Activated T-helper 17 cell treated with anti-CD3 and anti-CD28 coated beads, Interleukin-2, amount 50 U/mL, for 72 hours (primary cell): ENCODE measurements at regions not wholly inside any gene's neighbourhood (a gene's known extent, or its start where the extent isn't known, plus 50 kb on each side); places are given as distances from the start of the nearest gene placed in this dataset.

Source experiments
- ATAC-seq: fragments of 150-1000 bp; cut with Tn5 transposase; replicated peaks from 2 replicates; pipeline ENCODE4 v1.10.0; 2021; ENCODE audit warnings: mild to moderate bottlenecking, moderate library complexity
- H3K27ac Mint-ChIP-seq: one replicate; pipeline ENCODE4 v1.8.0; 2022; ENCODE audit warnings: mixed read lengths
- H3K27me3 Mint-ChIP-seq: one replicate; pipeline ENCODE4 v1.8.0; 2022; ENCODE audit warnings: mixed read lengths
- H3K36me3 Mint-ChIP-seq: one replicate; pipeline ENCODE4 v1.8.0; 2022; ENCODE audit warnings: low read depth, mild to moderate bottlenecking, mixed read lengths
- H3K4me1 Mint-ChIP-seq: one replicate; pipeline ENCODE4 v1.8.0; 2022; ENCODE audit warnings: mixed read lengths
- H3K4me3 Mint-ChIP-seq: one replicate; pipeline ENCODE4 v1.8.0; 2022; ENCODE audit warnings: mild to moderate bottlenecking, mixed read lengths
- H3K9me3 Mint-ChIP-seq: one replicate; pipeline ENCODE4 v1.8.0; 2022; ENCODE audit warnings: mixed read lengths

GRCh38 chr11:45483416-45483815 is 182.0 kb downstream of the CHST1 start:
- no peak for ATAC-seq
- Mint-ChIP-seq H3K27ac (no peak overlapping the region), H3K9me3 (no peaks in the 10 kb centered on the region), H3K4me1 (no peaks in the 10 kb centered on the region), H3K36me3 (no peaks in the 10 kb centered on the region), H3K4me3 (no peak overlapping the region), H3K27me3 (peaks cover 24% of the 10 kb centered on the region)

GRCh38 chr11:45482331-45482730 is 183.1 kb downstream of the CHST1 start:
- H3K27ac Mint-ChIP-seq = no peak overlapping the region
- no peaks in the 10 kb centered on the region for H3K4me1 Mint-ChIP-seq
- no peaks in the 10 kb centered on the region for H3K36me3 Mint-ChIP-seq
- H3K27me3 Mint-ChIP-seq = peaks cover 24% of the 10 kb centered on the region
- no peak overlapping the region for H3K4me3 Mint-ChIP-seq
- no peaks in the 10 kb centered on the region for H3K9me3 Mint-ChIP-seq
- ATAC-seq = no peak

- H3K27ac Mint-ChIP-seq = no peak overlapping the region
- no peaks in the 10 kb centered on the region for H3K4me1 Mint-ChIP-seq
- no peaks in the 10 kb centered on the region for H3K36me3 Mint-ChIP-seq
- no peaks in the 10 kb centered on the region for H3K9me3 Mint-ChIP-seq
- H3K27me3 Mint-ChIP-seq = peaks cover 20% of the 10 kb centered on the region
- ATAC-seq = no peak
- H3K4me3 Mint-ChIP-seq = no peak overlapping the region
Observed at GRCh38 chr11:45481026-45481425, 184.4 kb downstream of the CHST1 start.

- Mint-ChIP-seq H3K27me3 (peaks cover 15% of the 10 kb centered on the region), H3K36me3 (no peaks in the 10 kb centered on the region), H3K4me1 (no peaks in the 10 kb centered on the region), H3K4me3 (no peak overlapping the region), H3K9me3 (no peaks in the 10 kb centered on the region), H3K27ac (no peak overlapping the region)
- ATAC-seq = no peak
Observed at GRCh38 chr11:45477588-45477987, 187.8 kb downstream of the CHST1 start.

- no peaks in the 10 kb centered on the region for H3K4me1 Mint-ChIP-seq
- H3K36me3 Mint-ChIP-seq = no peaks in the 10 kb centered on the region
- ATAC-seq = no peak
- H3K27ac Mint-ChIP-seq = no peak overlapping the region
- no peaks in the 10 kb centered on the region for H3K9me3 Mint-ChIP-seq
- H3K4me3 Mint-ChIP-seq = no peak overlapping the region
- peaks cover 6% of the 10 kb centered on the region for H3K27me3 Mint-ChIP-seq
Observed at GRCh38 chr11:45476126-45476525, 189.3 kb downstream of the CHST1 start.

- ATAC-seq = no peak
- Mint-ChIP-seq H3K4me3 (no peak overlapping the region), H3K4me1 (no peaks in the 10 kb centered on the region), H3K36me3 (no peaks in the 10 kb centered on the region), H3K9me3 (no peaks in the 10 kb centered on the region), H3K27me3 (peaks cover 3% of the 10 kb centered on the region), H3K27ac (no peak overlapping the region)
Observed at GRCh38 chr11:45475173-45475572, 189.0 kb upstream of the SYT13 start.

- Mint-ChIP-seq H3K4me1 (no peaks in the 10 kb centered on the region), H3K27ac (no peak overlapping the region), H3K36me3 (no peaks in the 10 kb centered on the region), H3K4me3 (no peak overlapping the region), H3K27me3 (peaks cover 3% of the 10 kb centered on the region), H3K9me3 (no peaks in the 10 kb centered on the region)
- ATAC-seq = no peak
Observed at GRCh38 chr11:45473341-45473895, 187.3 kb upstream of the SYT13 start.

GRCh38 chr11:45472716-45473317 is 186.7 kb upstream of the SYT13 start:
- Mint-ChIP-seq H3K4me3 (no peak overlapping the region), H3K9me3 (no peaks in the 10 kb centered on the region), H3K4me1 (no peaks in the 10 kb centered on the region), H3K36me3 (no peaks in the 10 kb centered on the region), H3K27ac (no peak overlapping the region), H3K27me3 (peaks cover 3% of the 10 kb centered on the region)
- ATAC-seq = no peak

GRCh38 chr11:45471266-45471665 is 185.1 kb upstream of the SYT13 start:
- Mint-ChIP-seq H3K27me3 (peaks cover 3% of the 10 kb centered on the region), H3K36me3 (no peaks in the 10 kb centered on the region), H3K27ac (no peak overlapping the region), H3K4me1 (no peaks in the 10 kb centered on the region), H3K9me3 (no peaks in the 10 kb centered on the region), H3K4me3 (no peak overlapping the region)
- no peak for ATAC-seq

- Mint-ChIP-seq H3K27me3 (peaks cover 3% of the 10 kb centered on the region), H3K36me3 (no peaks in the 10 kb centered on the region), H3K4me1 (no peaks in the 10 kb centered on the region), H3K27ac (no peak overlapping the region), H3K4me3 (no peak overlapping the region), H3K9me3 (no peaks in the 10 kb centered on the region)
- no peak for ATAC-seq
Observed at GRCh38 chr11:45470794-45471167, 184.6 kb upstream of the SYT13 start.

GRCh38 chr11:45470151-45470793 is 184.1 kb upstream of the SYT13 start:
- H3K4me1 Mint-ChIP-seq = no peaks in the 10 kb centered on the region
- H3K9me3 Mint-ChIP-seq = no peaks in the 10 kb centered on the region
- ATAC-seq = no peak
- H3K4me3 Mint-ChIP-seq = no peak overlapping the region
- no peaks in the 10 kb centered on the region for H3K36me3 Mint-ChIP-seq
- H3K27me3 Mint-ChIP-seq = peaks cover 3% of the 10 kb centered on the region
- no peak overlapping the region for H3K27ac Mint-ChIP-seq

GRCh38 chr11:45468267-45468856 is 182.2 kb upstream of the SYT13 start:
- no peak overlapping the region for H3K4me3 Mint-ChIP-seq
- no peaks in the 10 kb centered on the region for H3K9me3 Mint-ChIP-seq
- no peaks in the 10 kb centered on the region for H3K36me3 Mint-ChIP-seq
- no peak for ATAC-seq
- H3K27ac Mint-ChIP-seq = no peak overlapping the region
- peaks cover 3% of the 10 kb centered on the region for H3K27me3 Mint-ChIP-seq
- H3K4me1 Mint-ChIP-seq = no peaks in the 10 kb centered on the region

- no peak overlapping the region for H3K27ac Mint-ChIP-seq
- H3K4me3 Mint-ChIP-seq = no peak overlapping the region
- H3K9me3 Mint-ChIP-seq = no peaks in the 10 kb centered on the region
- H3K27me3 Mint-ChIP-seq = no peaks in the 10 kb centered on the region
- no peak for ATAC-seq
- H3K36me3 Mint-ChIP-seq = no peaks in the 10 kb centered on the region
- no peaks in the 10 kb centered on the region for H3K4me1 Mint-ChIP-seq
Observed at GRCh38 chr11:45463541-45463940, 177.4 kb upstream of the SYT13 start.

GRCh38 chr11:45461514-45461913 is 175.4 kb upstream of the SYT13 start:
- peaks cover 10% of the 10 kb centered on the region for H3K27me3 Mint-ChIP-seq
- H3K9me3 Mint-ChIP-seq = no peaks in the 10 kb centered on the region
- H3K36me3 Mint-ChIP-seq = no peaks in the 10 kb centered on the region
- no peaks in the 10 kb centered on the region for H3K4me1 Mint-ChIP-seq
- no peak overlapping the region for H3K27ac Mint-ChIP-seq
- no peak for ATAC-seq
- no peak overlapping the region for H3K4me3 Mint-ChIP-seq

- Mint-ChIP-seq H3K4me1 (no peaks in the 10 kb centered on the region), H3K36me3 (no peaks in the 10 kb centered on the region), H3K27ac (no peak overlapping the region), H3K27me3 (peaks cover 19% of the 10 kb centered on the region), H3K4me3 (no peak overlapping the region), H3K9me3 (peaks cover 4% of the 10 kb centered on the region)
- no peak for ATAC-seq
Observed at GRCh38 chr11:45459491-45459890, 173.3 kb upstream of the SYT13 start.
